DOHH2 (cell line): ENCODE measurements at regions not wholly inside any gene's neighbourhood (a gene's known extent, or its start where the extent isn't known, plus 50 kb on each side); places are given as distances from the start of the nearest gene placed in this dataset.

Experiments
- H3F3A ChIP-seq: fragments of 200-600 bp; sonication (generic), shearing (Covaris generic); 2 replicates; pipeline ENCODE4 v1.6.0; 2016; ENCODE audit warnings: antibody characterized with exemption, mild to moderate bottlenecking; ENCODE audit not compliant: control insufficient read depth, insufficient read depth
- H3K27ac ChIP-seq: fragments of 200-600 bp; sonication (generic); 2 replicates; pipeline ENCODE4 v1.5.1; 2014; ENCODE audit warnings: low read depth, mild to moderate bottlenecking, low read length, moderate library complexity
- H3K27me3 ChIP-seq: fragments of 200-600 bp; sonication (generic); 2 replicates; pipeline ENCODE4 v1.6.1; 2014; ENCODE audit warnings: mild to moderate bottlenecking, low read length, mixed read lengths; ENCODE audit not compliant: control insufficient read depth
- H3K36me3 ChIP-seq: fragments of 200-600 bp; sonication (generic); 2 replicates; pipeline ENCODE4 v1.6.1; 2014; ENCODE audit warnings: mild to moderate bottlenecking, low read length, moderate library complexity, mixed read lengths; ENCODE audit not compliant: control insufficient read depth
- H3K4me1 ChIP-seq: fragments of 200-600 bp; sonication (generic); 2 replicates; pipeline ENCODE4 v1.6.1; 2014; ENCODE audit warnings: mild to moderate bottlenecking, low read length, mixed read lengths; ENCODE audit not compliant: control insufficient read depth
- H3K4me2 ChIP-seq: fragments of 200-600 bp; sonication (generic); 2 replicates; pipeline ENCODE4 v1.6.0; 2014; ENCODE audit warnings: mild to moderate bottlenecking, low read length, moderate library complexity
- H3K4me3 ChIP-seq: fragments of 200-600 bp; sonication (generic); 2 replicates; pipeline ENCODE4 v1.5.1; 2014; ENCODE audit warnings: mild to moderate bottlenecking, low read length, mixed read lengths
- H3K79me2 ChIP-seq: fragments of 200-600 bp; sonication (generic); 2 replicates; pipeline ENCODE4 v1.6.1; 2014; ENCODE audit warnings: mild to moderate bottlenecking, low read length, mixed read lengths; ENCODE audit not compliant: control insufficient read depth
- H3K9me2 ChIP-seq: fragments of 200-600 bp; sonication (generic); replicated peaks from 2 replicates; pipeline ENCODE4 v1.6.1; 2014; ENCODE audit warnings: mild to moderate bottlenecking, low read length, mixed read lengths; ENCODE audit not compliant: control insufficient read depth
- H3K9me3 ChIP-seq: fragments of 200-600 bp; sonication (generic); 2 replicates; pipeline ENCODE4 v1.6.1; 2014; ENCODE audit warnings: antibody characterized with exemption, low read length, mixed read lengths; ENCODE audit not compliant: control insufficient read depth, insufficient read depth
- H4K20me1 ChIP-seq: fragments of 200-600 bp; sonication (generic); 2 replicates; pipeline ENCODE4 v1.6.0; 2014; ENCODE audit warnings: low read depth, mild to moderate bottlenecking, antibody characterized with exemption, low read length, moderate library complexity; ENCODE audit not compliant: control insufficient read depth, insufficient read depth
- EZH2phosphoT487 ChIP-seq: fragments of 200-600 bp; sonication (generic); IDR thresholded peaks from 2 replicates; pipeline ENCODE4 v1.6.1; 2017; ENCODE audit warnings: borderline replicate concordance, mild to moderate bottlenecking, antibody characterized with exemption, low read length, moderate library complexity, mixed read lengths
- TF ChIP-seq, protein P1 (sequence below): fragments of 200-600 bp; sonication (generic); IDR thresholded peaks from one replicate; pipeline ENCODE4 v1.5.1; 2014; ENCODE audit warnings: antibody characterized with exemption, mild to moderate bottlenecking, low read depth, low read length; ENCODE audit not compliant: poor library complexity, severe bottlenecking

DNA sequence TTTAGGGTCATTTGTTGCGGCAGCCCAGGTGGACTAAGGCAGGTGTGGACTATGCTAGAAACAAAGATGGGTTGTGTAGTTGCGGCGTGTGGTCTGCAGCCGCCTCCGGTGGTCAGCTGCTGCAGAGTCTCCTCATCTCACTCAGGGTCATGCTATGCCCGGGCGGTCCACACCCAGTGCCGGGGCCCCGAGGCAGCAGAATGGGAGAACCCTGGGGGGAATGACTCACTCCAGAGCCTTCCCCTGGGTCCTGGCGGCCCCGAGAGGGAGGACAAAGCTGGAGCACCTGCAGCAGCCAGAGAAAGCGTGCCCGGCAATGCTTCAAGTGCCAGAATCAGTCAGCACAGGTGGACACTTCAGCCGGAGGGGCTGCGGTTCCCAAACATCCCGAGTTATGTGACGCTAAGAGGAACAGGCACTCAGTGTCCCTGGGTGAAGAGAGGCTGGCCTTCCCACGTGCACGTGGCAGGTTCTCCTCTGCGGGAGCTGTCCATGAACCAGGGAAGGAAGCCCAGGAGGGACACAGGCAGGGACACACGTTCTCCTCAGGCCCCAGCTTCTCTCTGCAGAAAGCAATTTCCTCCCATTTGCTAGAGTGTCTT lies 289.6 kb upstream of the B3GAT1 start:
- TF ChIP-seq, protein P1, sequence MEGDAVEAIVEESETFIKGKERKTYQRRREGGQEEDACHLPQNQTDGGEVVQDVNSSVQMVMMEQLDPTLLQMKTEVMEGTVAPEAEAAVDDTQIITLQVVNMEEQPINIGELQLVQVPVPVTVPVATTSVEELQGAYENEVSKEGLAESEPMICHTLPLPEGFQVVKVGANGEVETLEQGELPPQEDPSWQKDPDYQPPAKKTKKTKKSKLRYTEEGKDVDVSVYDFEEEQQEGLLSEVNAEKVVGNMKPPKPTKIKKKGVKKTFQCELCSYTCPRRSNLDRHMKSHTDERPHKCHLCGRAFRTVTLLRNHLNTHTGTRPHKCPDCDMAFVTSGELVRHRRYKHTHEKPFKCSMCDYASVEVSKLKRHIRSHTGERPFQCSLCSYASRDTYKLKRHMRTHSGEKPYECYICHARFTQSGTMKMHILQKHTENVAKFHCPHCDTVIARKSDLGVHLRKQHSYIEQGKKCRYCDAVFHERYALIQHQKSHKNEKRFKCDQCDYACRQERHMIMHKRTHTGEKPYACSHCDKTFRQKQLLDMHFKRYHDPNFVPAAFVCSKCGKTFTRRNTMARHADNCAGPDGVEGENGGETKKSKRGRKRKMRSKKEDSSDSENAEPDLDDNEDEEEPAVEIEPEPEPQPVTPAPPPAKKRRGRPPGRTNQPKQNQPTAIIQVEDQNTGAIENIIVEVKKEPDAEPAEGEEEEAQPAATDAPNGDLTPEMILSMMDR: no peak
- no peak for TF ChIP-seq EZH2phosphoT487
- no peaks in the 10 kb centered on the region for H3K9me3 ChIP-seq
- H4K20me1 ChIP-seq: no peaks in the 10 kb centered on the region
- no peaks in the 10 kb centered on the region for H3K9me2 ChIP-seq
- H3K27ac ChIP-seq: no peak overlapping the region
- H3K79me2 ChIP-seq: no peaks in the 10 kb centered on the region
- no peak overlapping the region for H3K4me2 ChIP-seq
- no peaks in the 10 kb centered on the region for H3K4me1 ChIP-seq
- H3F3A ChIP-seq: no peaks in the 10 kb centered on the region
- H3K27me3 ChIP-seq: no peaks in the 10 kb centered on the region
- H3K36me3 ChIP-seq: no peaks in the 10 kb centered on the region
- H3K4me3 ChIP-seq: no peak overlapping the region

DNA sequence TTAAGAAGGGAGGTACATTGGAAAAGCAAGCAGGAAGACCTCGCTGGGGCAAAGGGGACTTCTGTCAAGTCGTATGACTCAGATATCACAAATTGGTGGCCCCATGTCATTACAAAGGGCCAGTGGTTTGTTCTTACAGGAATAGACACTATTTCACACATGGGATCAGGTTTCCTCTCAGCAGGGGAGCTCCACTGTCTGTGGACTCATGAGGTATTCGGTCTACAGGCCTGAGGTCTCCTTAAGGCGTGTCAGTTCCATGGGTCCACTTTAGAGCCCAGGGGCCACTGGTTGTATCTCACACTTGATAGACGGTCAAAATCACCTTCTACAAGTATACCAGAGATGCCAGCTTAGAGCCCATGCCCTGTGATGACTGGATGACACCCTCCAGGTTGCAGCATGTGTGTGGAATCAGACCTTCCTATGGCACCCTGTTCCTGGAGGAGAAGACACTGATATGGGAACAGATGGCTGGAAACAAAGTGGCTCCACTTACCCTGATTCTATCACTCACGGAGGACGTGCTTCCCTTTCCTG lies 288.1 kb upstream of the B3GAT1 start:
- Histone ChIP-seq H3K27me3 (no peaks in the 10 kb centered on the region), H3K9me3 (no peaks in the 10 kb centered on the region), H3K36me3 (no peaks in the 10 kb centered on the region), H3K4me1 (no peaks in the 10 kb centered on the region), H3K27ac (no peak overlapping the region), H3K4me3 (no peak overlapping the region), H3K79me2 (no peaks in the 10 kb centered on the region), H4K20me1 (no peaks in the 10 kb centered on the region), H3K9me2 (no peaks in the 10 kb centered on the region), H3F3A (no peaks in the 10 kb centered on the region), H3K4me2 (no peak overlapping the region)
- TF ChIP-seq, protein P1: no peak
- no peak for TF ChIP-seq EZH2phosphoT487

DNA sequence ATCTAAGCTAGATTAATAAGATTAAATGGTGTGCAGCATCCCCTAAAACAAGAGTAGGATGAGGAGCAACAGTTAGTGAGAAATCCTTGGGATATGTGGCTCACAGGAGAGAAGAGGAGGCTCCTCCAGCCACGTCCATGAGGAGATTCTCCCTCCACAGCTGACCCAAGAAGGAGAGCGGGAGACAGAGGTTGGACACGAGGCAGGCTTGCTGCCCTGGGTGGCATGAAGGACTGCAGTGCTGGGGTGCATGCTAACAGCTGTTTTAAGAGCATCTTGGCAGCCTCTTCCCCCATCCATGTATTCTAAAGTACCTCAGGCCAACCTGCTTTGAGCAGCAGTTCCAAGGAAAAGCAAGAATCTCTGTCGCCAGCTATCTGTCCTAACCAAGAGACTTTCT lies 284.4 kb upstream of the B3GAT1 start:
- TF ChIP-seq, protein P1: no peak
- Histone ChIP-seq H3K9me2 (no peaks in the 10 kb centered on the region), H3K4me2 (no peak overlapping the region), H3K9me3 (no peaks in the 10 kb centered on the region), H3K79me2 (no peaks in the 10 kb centered on the region), H4K20me1 (no peaks in the 10 kb centered on the region), H3K4me1 (no peaks in the 10 kb centered on the region), H3F3A (no peaks in the 10 kb centered on the region), H3K27me3 (no peaks in the 10 kb centered on the region), H3K27ac (no peak overlapping the region), H3K36me3 (no peaks in the 10 kb centered on the region), H3K4me3 (no peak overlapping the region)

DNA sequence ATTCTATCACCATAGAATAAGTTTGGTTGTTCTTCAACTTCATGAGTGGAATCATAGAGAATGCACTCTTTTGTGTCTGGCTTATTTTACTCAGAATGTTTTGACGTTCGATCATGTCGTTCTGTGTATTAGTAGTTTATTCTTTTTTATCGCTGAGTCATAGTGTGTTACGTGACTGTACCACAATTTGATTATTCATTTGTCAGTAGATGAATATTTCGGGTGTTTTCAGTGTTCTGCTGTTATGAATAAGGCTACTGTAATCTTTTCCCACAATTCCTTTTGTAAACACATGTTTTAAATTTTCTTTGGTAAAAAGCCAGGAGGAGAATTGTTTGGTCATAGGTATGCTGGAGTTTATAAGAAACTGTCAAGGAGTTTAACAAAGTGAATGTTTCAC lies 279.9 kb upstream of the B3GAT1 start:
- no peaks in the 10 kb centered on the region for H3K36me3 ChIP-seq
- H3K9me2 ChIP-seq: no peaks in the 10 kb centered on the region
- H3K27me3 ChIP-seq: no peaks in the 10 kb centered on the region
- TF ChIP-seq, protein P1: no peak
- no peaks in the 10 kb centered on the region for H4K20me1 ChIP-seq
- H3K27ac ChIP-seq: no peak overlapping the region
- H3K4me2 ChIP-seq: no peak overlapping the region
- H3K79me2 ChIP-seq: no peaks in the 10 kb centered on the region
- no peaks in the 10 kb centered on the region for H3K9me3 ChIP-seq
- no peak overlapping the region for H3K4me3 ChIP-seq
- no peaks in the 10 kb centered on the region for H3K4me1 ChIP-seq
- no peaks in the 10 kb centered on the region for H3F3A ChIP-seq
